ENCODE measurements at regions not wholly inside any gene's neighbourhood (a gene's known extent, or its start where the extent isn't known, plus 50 kb on each side); places are given as distances from the start of the nearest gene placed in this dataset.

DNA sequence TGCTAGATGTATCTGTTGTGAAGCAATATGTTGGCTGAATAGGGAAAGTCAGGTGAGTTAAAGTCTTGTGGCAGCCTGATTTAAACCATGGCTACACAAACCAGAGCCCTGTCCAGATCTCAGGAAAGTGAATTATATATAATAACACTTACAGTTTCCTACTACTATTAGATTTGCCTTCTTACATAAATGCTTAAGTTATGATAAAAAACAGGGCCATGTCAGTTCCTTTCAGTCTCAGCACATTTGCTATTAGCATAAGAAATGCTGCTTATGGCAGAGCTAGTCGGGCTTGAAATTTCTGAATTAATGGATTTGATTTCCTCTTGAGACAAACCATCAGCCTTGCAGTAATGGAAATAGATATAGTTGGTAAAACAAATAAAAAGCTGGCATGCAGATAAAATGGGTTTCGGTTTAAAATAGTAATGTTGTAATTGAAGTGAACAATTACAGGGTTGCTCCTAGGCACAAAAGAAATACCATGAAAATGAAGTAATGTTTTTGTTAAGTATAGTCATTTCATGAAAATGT lies 664.2 kb upstream of the ZNF608 start:
- no peaks in the 10 kb centered on the region for H3K36me3 ChIP-seq
- H3K9me3 ChIP-seq, result no peaks in the 10 kb centered on the region
- intact Hi-C loops (cut with DNase I), result loop anchor here (2.0 to 5.0 kb wide), 2 partner anchors 478 to 664 kb away; partner anchors contain the start of gene ZNF608
- DNase-seq, result no peak
- TF ChIP-seq POLR2A (IDR thresholded peaks at IDR 0.05), result no peak
- TF ChIP-seq, protein P1, sequence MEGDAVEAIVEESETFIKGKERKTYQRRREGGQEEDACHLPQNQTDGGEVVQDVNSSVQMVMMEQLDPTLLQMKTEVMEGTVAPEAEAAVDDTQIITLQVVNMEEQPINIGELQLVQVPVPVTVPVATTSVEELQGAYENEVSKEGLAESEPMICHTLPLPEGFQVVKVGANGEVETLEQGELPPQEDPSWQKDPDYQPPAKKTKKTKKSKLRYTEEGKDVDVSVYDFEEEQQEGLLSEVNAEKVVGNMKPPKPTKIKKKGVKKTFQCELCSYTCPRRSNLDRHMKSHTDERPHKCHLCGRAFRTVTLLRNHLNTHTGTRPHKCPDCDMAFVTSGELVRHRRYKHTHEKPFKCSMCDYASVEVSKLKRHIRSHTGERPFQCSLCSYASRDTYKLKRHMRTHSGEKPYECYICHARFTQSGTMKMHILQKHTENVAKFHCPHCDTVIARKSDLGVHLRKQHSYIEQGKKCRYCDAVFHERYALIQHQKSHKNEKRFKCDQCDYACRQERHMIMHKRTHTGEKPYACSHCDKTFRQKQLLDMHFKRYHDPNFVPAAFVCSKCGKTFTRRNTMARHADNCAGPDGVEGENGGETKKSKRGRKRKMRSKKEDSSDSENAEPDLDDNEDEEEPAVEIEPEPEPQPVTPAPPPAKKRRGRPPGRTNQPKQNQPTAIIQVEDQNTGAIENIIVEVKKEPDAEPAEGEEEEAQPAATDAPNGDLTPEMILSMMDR (IDR thresholded peaks at IDR 0.05), result no peak
- peak; percentile 65 to 76 (median 68) for TF ChIP-seq POLR2AphosphoS5 (IDR thresholded peaks at IDR 0.05)
- TF ChIP-seq EP300 (IDR thresholded peaks at IDR 0.05), result peak in 3 of 4 donors; percentile 9 to 59 (median 29)
- peak overlapping the region; percentile 66 to 84 (median 74) for H3K27ac ChIP-seq
- H3K4me3 ChIP-seq, result no peak overlapping the region
- H3K4me1 ChIP-seq, result peaks cover 0 to 66% (median 60%) of the 10 kb centered on the region in 4 donors
- WGBS, 2 donors, result 32 to 56% methylated on average over 2 of the region's 2 CpGs
- no peaks in the 10 kb centered on the region for H3K27me3 ChIP-seq

DNA sequence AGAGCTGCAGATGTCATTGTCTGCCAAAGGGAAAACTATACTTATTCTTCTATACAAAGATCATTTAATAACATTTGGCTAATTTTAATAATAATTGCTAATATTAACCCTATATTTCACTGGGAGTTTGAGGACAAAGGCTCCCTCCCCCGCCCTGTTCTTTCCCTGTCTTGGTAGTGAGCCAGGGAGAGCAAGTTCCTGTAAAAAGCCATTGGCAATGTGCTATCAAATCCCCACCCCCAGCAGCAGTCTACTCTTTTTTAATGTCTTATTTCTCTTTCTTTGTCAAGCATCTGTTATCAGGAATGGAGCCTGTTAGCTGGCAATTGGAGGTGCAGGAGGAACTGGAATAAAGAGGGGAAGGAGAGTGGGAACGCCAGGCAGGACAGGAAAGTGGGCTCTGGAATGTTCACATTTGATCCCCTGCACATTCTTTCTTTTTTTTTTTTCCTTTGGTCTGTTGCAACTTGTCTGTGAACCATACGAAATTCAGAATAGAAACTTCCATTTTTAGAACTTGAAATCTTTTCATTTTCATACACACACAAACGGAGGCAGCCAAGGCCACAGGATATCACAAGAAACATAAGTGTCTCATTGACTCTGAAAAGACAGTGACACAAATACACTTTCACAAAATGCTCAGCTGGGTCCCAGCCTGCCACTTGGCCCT lies 664.8 kb upstream of the ZNF608 start:
- H3K27me3 ChIP-seq, result no peaks in the 10 kb centered on the region
- no peaks in the 10 kb centered on the region for H3K36me3 ChIP-seq
- H3K27ac ChIP-seq, result peak overlapping the region; percentile 66 to 84 (median 74)
- peak; percentile 59 for DNase-seq
- peaks cover 0 to 66% (median 60%) of the 10 kb centered on the region in 4 donors for H3K4me1 ChIP-seq
- TF ChIP-seq, protein P1 (IDR thresholded peaks at IDR 0.05), result no peak
- TF ChIP-seq EP300 (IDR thresholded peaks at IDR 0.05), result no peak
- no peak for TF ChIP-seq POLR2AphosphoS5 (IDR thresholded peaks at IDR 0.05)
- TF ChIP-seq POLR2A (IDR thresholded peaks at IDR 0.05), result no peak
- peak overlapping the region in 3 of 4 donors; percentile 1 to 30 (median 21) for H3K4me3 ChIP-seq
- intact Hi-C loops (cut with DNase I), result loop anchor here (2.0 to 5.0 kb wide), 2 partner anchors 479 to 664 kb away; partner anchors contain the start of gene ZNF608
- H3K9me3 ChIP-seq, result no peaks in the 10 kb centered on the region
- 16 to 40% methylated on average over 4 of the region's 4 CpGs for WGBS, 2 donors

DNA sequence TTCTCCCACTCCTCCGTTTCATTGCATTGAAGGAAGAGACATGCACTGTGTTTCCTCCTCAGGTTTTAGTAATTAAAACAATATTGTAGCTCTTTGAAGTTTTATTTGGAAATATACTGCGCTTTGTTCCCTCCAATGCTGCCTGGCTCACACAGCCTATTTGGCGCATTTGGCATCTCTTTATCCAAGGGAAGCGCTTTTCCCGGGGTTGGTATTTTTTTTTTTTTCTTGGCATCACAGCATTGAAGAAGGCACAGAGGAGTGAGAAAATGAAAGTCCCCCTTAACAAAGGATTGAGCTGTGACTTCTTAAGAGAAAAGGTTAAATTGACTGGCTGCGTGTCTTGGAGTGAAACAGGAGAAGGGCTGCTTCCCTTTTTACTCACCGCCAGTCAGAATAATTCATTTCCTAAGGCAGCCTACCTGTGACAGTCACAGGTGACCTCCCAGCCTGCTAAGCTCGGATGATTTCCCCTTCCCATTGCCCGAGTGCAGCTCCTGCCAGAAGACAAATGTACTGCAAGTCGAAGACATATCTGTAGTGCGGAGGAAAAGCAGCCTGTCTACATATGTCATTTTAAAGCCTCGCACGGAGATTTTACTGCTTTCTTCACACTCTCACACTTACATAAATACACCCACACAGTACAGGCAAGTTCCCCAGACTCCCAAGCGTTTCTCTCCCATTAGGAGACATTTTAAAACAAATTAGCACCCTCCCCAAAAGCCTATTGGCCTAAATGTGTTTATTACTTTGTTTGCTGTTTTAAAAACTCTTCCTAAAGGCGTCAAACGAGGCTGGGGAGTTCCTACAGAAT lies 665.5 kb upstream of the ZNF608 start:
- Histone ChIP-seq H3K36me3 (no peaks in the 10 kb centered on the region), H3K27ac (peak overlapping the region; percentile 66 to 84 (median 74)), H3K27me3 (no peaks in the 10 kb centered on the region), H3K4me1 (peaks cover 0 to 66% (median 60%) of the 10 kb centered on the region in 4 donors), H3K9me3 (no peaks in the 10 kb centered on the region), H3K4me3 (peak overlapping the region in 3 of 4 donors; percentile 1 to 30 (median 21))
- 15 to 46% methylated on average over 16 of the region's 16 CpGs for WGBS, 2 donors
- TF ChIP-seq, protein P1 (IDR thresholded peaks at IDR 0.05), result no peak
- no peak for TF ChIP-seq EP300 (IDR thresholded peaks at IDR 0.05)
- TF ChIP-seq POLR2A (IDR thresholded peaks at IDR 0.05), result no peak
- no peak for TF ChIP-seq POLR2AphosphoS5 (IDR thresholded peaks at IDR 0.05)
- intact Hi-C loops (cut with DNase I), result loop anchor here (2.0 to 5.0 kb wide), 2 partner anchors 480 to 665 kb away; partner anchors contain the start of gene ZNF608
- peak; percentile 59 for DNase-seq

DNA sequence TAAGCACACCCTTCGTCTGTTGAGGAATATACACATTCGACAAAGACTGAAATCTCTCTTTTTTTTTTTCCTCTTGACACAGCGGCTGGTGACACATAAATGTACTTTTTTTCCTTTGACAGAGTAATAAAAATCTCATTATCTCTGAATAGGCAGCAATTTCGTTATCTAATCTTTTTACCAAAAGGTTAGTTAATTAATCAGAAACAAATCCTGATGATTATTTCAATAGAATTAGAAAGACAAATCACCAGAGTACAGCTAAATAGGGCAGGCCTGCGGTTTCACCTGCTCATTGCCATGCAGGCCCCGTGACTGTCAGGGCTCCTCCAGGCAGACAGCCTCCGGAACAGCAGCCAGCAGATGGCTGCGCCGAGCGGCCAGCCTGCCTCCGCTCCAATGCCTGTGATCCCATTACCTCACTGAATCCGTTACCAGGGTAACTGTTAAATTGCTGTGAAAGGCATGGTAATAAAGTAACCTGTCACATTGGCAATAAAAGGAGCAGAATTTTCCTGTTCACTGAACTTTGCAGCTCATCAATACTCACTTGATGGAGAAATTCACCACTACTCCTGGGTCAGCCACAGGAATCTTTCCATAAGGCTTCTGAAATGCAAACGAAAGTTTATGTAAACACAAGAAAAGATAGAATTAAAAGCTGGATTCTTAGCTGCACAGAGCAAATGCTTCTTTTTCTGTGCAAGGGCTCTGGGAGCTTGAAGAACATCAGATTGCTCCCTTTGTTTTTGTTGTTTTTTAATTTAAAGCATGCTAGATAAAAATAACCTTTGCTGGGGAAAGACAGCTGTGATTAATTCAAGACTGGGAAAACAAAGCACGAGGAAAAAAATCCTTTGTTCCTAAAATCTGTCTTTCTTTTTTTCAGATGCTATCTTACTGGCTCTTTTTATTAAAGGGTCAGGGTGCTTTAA lies 666.4 kb upstream of the ZNF608 start:
- H3K4me1 ChIP-seq, result peaks cover 0 to 64% (median 60%) of the 10 kb centered on the region in 4 donors
- H3K36me3 ChIP-seq, result no peaks in the 10 kb centered on the region
- WGBS, 2 donors, result 8 to 32% methylated on average over 14 of the region's 14 CpGs
- H3K27me3 ChIP-seq, result no peaks in the 10 kb centered on the region
- peak overlapping the region in 1 of 4 donors; percentile 1 for H3K4me3 ChIP-seq
- no peaks in the 10 kb centered on the region for H3K9me3 ChIP-seq
- intact Hi-C loops (cut with DNase I), result loop anchor here (5.0 kb wide), 1 partner anchor 481 kb away; no protein-coding TSS in a partner anchor
- peak overlapping the region; percentile 66 to 84 (median 74) for H3K27ac ChIP-seq
- peak in 3 of 4 donors; percentile 29 to 63 (median 41) for TF ChIP-seq POLR2AphosphoS5 (IDR thresholded peaks at IDR 0.05)
- TF ChIP-seq EP300 (IDR thresholded peaks at IDR 0.05), result peak in 1 of 4 donors; percentile 53
- no peak for TF ChIP-seq POLR2A (IDR thresholded peaks at IDR 0.05)
- TF ChIP-seq, protein P1 (IDR thresholded peaks at IDR 0.05), result peak in 1 of 4 experiments; percentile 24
- peak; percentile 82 for DNase-seq

All from sigmoid colon (tissue), 6 donors.